ENCODE measurements at regions not wholly inside any gene's neighbourhood (a gene's known extent, or its start where the extent isn't known, plus 50 kb on each side); places are given as distances from the start of the nearest gene placed in this dataset.

DNA sequence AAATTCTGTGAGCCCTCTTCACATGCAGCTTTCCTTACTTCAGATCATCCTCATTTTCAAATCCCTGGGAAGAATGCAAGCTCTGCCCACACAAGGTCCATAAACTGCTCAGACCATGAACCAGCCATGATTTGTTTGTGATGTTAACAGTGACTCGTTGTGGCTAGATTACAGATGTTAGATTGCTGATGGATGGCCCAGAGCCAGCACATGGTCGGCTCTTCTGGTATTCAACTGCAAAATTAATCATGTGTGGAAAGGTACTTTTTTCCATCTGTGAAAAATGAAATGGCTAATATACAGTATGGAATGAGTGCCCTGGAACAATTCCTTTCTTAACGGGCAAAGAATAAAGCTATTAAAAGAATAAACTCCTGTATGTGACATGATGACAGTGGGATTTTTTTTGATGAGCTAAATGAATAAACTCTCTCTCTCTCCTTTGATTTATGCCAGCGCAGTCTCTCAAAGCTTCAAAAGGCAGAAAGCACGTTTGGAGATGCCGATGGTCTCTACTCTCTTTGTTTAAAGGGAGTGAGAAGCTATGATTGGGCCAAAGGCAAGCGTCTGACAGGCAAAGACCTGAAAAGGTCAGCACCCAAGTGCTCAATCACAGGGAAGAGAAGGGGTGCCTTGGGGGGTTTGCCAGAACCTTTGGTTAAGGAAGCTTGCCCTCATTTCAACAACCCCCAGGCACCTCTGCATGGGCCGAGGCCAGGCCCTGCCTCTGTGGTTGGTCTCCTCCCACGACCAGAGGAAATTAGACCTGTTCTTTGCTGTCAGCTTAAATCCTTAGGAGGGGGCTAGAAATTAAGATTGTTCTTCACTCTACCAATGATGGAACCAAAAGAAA lies 444.0 kb upstream of the NFE2L3 start:
- no peak for TF ChIP-seq CTCF (IDR thresholded peaks at IDR 0.05)
- no peak for TF ChIP-seq POLR2A (IDR thresholded peaks at IDR 0.05)
